ENCODE measurements at regions not wholly inside any gene's neighbourhood (a gene's known extent, or its start where the extent isn't known, plus 50 kb on each side); places are given as distances from the start of the nearest gene placed in this dataset.

DNA sequence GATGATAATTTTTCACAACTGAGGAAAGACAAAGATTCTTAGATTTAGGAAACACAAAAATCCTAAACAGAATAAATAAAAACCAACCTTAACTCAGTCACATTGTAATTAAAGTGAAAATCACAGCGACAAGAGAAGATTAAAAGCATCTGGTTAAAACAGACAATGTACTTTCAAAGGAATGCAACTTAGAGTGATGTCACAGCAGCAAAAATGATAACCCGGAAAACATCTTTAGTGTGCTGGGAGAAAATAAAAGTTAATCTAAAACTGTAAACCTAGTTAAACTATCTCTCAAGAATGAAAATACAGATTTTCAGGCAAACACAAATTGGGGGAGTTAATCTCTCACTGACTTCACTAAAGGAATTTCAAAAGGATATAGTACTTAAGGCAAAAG lies 76.8 kb upstream of the OGFRL1 start:
- no peak for TF ChIP-seq POLR2AphosphoS5 (IDR thresholded peaks at IDR 0.05; ENCODE audit: low read depth)
- TF ChIP-seq, protein P1, sequence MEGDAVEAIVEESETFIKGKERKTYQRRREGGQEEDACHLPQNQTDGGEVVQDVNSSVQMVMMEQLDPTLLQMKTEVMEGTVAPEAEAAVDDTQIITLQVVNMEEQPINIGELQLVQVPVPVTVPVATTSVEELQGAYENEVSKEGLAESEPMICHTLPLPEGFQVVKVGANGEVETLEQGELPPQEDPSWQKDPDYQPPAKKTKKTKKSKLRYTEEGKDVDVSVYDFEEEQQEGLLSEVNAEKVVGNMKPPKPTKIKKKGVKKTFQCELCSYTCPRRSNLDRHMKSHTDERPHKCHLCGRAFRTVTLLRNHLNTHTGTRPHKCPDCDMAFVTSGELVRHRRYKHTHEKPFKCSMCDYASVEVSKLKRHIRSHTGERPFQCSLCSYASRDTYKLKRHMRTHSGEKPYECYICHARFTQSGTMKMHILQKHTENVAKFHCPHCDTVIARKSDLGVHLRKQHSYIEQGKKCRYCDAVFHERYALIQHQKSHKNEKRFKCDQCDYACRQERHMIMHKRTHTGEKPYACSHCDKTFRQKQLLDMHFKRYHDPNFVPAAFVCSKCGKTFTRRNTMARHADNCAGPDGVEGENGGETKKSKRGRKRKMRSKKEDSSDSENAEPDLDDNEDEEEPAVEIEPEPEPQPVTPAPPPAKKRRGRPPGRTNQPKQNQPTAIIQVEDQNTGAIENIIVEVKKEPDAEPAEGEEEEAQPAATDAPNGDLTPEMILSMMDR (IDR thresholded peaks at IDR 0.05; ENCODE audit: insufficient read depth, low read length): no peak
- TF ChIP-seq, protein P2, sequence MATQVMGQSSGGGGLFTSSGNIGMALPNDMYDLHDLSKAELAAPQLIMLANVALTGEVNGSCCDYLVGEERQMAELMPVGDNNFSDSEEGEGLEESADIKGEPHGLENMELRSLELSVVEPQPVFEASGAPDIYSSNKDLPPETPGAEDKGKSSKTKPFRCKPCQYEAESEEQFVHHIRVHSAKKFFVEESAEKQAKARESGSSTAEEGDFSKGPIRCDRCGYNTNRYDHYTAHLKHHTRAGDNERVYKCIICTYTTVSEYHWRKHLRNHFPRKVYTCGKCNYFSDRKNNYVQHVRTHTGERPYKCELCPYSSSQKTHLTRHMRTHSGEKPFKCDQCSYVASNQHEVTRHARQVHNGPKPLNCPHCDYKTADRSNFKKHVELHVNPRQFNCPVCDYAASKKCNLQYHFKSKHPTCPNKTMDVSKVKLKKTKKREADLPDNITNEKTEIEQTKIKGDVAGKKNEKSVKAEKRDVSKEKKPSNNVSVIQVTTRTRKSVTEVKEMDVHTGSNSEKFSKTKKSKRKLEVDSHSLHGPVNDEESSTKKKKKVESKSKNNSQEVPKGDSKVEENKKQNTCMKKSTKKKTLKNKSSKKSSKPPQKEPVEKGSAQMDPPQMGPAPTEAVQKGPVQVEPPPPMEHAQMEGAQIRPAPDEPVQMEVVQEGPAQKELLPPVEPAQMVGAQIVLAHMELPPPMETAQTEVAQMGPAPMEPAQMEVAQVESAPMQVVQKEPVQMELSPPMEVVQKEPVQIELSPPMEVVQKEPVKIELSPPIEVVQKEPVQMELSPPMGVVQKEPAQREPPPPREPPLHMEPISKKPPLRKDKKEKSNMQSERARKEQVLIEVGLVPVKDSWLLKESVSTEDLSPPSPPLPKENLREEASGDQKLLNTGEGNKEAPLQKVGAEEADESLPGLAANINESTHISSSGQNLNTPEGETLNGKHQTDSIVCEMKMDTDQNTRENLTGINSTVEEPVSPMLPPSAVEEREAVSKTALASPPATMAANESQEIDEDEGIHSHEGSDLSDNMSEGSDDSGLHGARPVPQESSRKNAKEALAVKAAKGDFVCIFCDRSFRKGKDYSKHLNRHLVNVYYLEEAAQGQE (IDR thresholded peaks at IDR 0.05; ENCODE audit: insufficient replicate concordance, low read depth): no peak
- no peak for TF ChIP-seq GABPA (IDR thresholded peaks at IDR 0.05; ENCODE audit: low read depth)

All from HL-60 (cell line).